Dedifferentiated amniotic fluid mesenchymal stem cell (primary cell): ENCODE measurements at regions not wholly inside any gene's neighbourhood (a gene's known extent, or its start where the extent isn't known, plus 50 kb on each side); places are given as distances from the start of the nearest gene placed in this dataset.

Experiments
- DNase-seq: peaks from one replicate; pipeline ENCODE4 v3.0.0-alpha.2; 2016; ENCODE audit errors: extremely low spot score

- no peak for DNase-seq
Observed at GRCh38 chr20:11573507-11573906, 344.2 kb upstream of the BTBD3 start.

GRCh38 chr20:11581271-11581670 is 336.4 kb upstream of the BTBD3 start:
- DNase-seq = no peak

GRCh38 chr20:11582060-11582459 is 335.6 kb upstream of the BTBD3 start:
- no peak for DNase-seq

GRCh38 chr20:11585752-11586352 is 331.8 kb upstream of the BTBD3 start:
- no peak for DNase-seq

- DNase-seq = no peak
Observed at GRCh38 chr20:11588875-11589274, 328.8 kb upstream of the BTBD3 start.

GRCh38 chr20:11591965-11592364 is 325.7 kb upstream of the BTBD3 start:
- DNase-seq = no peak

GRCh38 chr20:11604339-11604738 is 313.4 kb upstream of the BTBD3 start:
- DNase-seq = no peak

GRCh38 chr20:11607047-11607446 is 310.6 kb upstream of the BTBD3 start:
- no peak for DNase-seq

- no peak for DNase-seq
Observed at GRCh38 chr20:11608736-11609135, 309.0 kb upstream of the BTBD3 start.

- DNase-seq = no peak
Observed at GRCh38 chr20:11624704-11625103, 293.0 kb upstream of the BTBD3 start.

- DNase-seq = no peak
Observed at GRCh38 chr20:11626551-11626950, 291.1 kb upstream of the BTBD3 start.

- DNase-seq = no peak
Observed at GRCh38 chr20:11642866-11643265, 274.8 kb upstream of the BTBD3 start.

GRCh38 chr20:11646359-11646758 is 271.3 kb upstream of the BTBD3 start:
- DNase-seq = no peak

GRCh38 chr20:11650566-11650965 is 267.1 kb upstream of the BTBD3 start:
- DNase-seq = no peak

GRCh38 chr20:11651138-11651537 is 266.6 kb upstream of the BTBD3 start:
- DNase-seq = no peak

GRCh38 chr20:11651647-11652046 is 266.0 kb upstream of the BTBD3 start:
- no peak for DNase-seq

GRCh38 chr20:11652128-11652527 is 265.6 kb upstream of the BTBD3 start:
- no peak for DNase-seq

- no peak for DNase-seq
Observed at GRCh38 chr20:11654766-11655165, 262.9 kb upstream of the BTBD3 start.

- DNase-seq = no peak
Observed at GRCh38 chr20:11660673-11661072, 257.0 kb upstream of the BTBD3 start.

GRCh38 chr20:11671015-11671511 is 246.6 kb upstream of the BTBD3 start:
- no peak for DNase-seq

GRCh38 chr20:11672959-11673358 is 244.7 kb upstream of the BTBD3 start:
- no peak for DNase-seq

GRCh38 chr20:11675920-11676629 is 241.6 kb upstream of the BTBD3 start:
- DNase-seq = no peak

GRCh38 chr20:11676630-11677287 is 240.9 kb upstream of the BTBD3 start:
- DNase-seq = peak; percentile 29
